ENCODE measurements at regions not wholly inside any gene's neighbourhood (a gene's known extent, or its start where the extent isn't known, plus 50 kb on each side); places are given as distances from the start of the nearest gene placed in this dataset.

DNA sequence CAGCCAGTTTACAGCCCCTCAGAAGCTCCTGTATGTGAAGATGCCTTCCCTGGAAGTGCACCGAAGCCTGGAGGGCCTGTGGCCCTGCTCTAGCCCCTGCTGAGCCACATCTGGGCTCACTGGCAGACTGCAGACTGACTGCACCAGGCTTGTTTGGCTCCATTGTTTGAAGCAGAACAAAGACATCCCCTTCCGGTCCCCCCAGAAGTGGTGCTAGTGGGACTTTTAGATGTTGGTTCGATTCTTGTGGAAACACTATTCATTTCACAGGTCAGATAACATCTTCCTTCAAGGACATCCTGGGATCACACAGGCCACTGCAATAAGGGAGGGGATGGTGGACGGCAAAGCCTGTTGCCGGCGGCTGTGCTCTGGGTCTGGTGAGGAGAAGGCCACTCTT lies 57.8 kb upstream of the CBLN2 start:
- TF ChIP-seq POLR2A (IDR thresholded peaks at IDR 0.05; ENCODE audit: low read depth, low read length), result no peak
- no peak for TF ChIP-seq POLR2AphosphoS5 (IDR thresholded peaks at IDR 0.05; ENCODE audit: low read depth, low read length)
- TF ChIP-seq TAF1 (IDR thresholded peaks at IDR 0.05; ENCODE audit: low read depth, low read length), result no peak
- no peak for TF ChIP-seq POU2F2 (IDR thresholded peaks at IDR 0.05; ENCODE audit: low read depth, low read length)
- TF ChIP-seq SPI1 (IDR thresholded peaks at IDR 0.05; ENCODE audit: low read depth, low read length), result no peak
- no peak for TF ChIP-seq PAX5 (IDR thresholded peaks at IDR 0.05; ENCODE audit: insufficient read depth, low read length, severe bottlenecking)
